Activated naive CD8-positive, alpha-beta T cell treated with anti-CD3 and anti-CD28 coated beads, Interleukin-2, amount 50 U/mL, for 16 hours (primary cell): ENCODE measurements at regions not wholly inside any gene's neighbourhood (a gene's known extent, or its start where the extent isn't known, plus 50 kb on each side); places are given as distances from the start of the nearest gene placed in this dataset.

ENCODE experiments used
- DNase-seq: peaks from one replicate; pipeline ENCODE4 v3.0.0-alpha.2; 2020; ENCODE audit warnings: low read depth, low spot score

- no peak for DNase-seq
Measured at GRCh38 chr22:48715511-48715910, 1112.2 kb downstream of the BRD1 start.

- DNase-seq: no peak
Measured at GRCh38 chr22:48714231-48714630, 1113.4 kb downstream of the BRD1 start.

GRCh38 chr22:48713272-48714205 is 1114.1 kb downstream of the BRD1 start:
- no peak for DNase-seq

- DNase-seq: no peak
Measured at GRCh38 chr22:48712558-48713271, 1115.0 kb downstream of the BRD1 start.

GRCh38 chr22:48711669-48712068 is 1116.0 kb downstream of the BRD1 start:
- DNase-seq: no peak

- DNase-seq: no peak
Measured at GRCh38 chr22:48711031-48711431, 1116.6 kb downstream of the BRD1 start.

- DNase-seq: no peak
Measured at GRCh38 chr22:48710410-48710809, 1117.3 kb downstream of the BRD1 start.

GRCh38 chr22:48709976-48710375 is 1117.7 kb downstream of the BRD1 start:
- DNase-seq: no peak

GRCh38 chr22:48709453-48709852 is 1118.2 kb downstream of the BRD1 start:
- no peak for DNase-seq

- DNase-seq: no peak
Measured at GRCh38 chr22:48708558-48709245, 1119.0 kb downstream of the BRD1 start.

GRCh38 chr22:48707763-48708557 is 1119.7 kb downstream of the BRD1 start:
- no peak for DNase-seq

- DNase-seq: no peak
Measured at GRCh38 chr22:48706934-48707762, 1120.5 kb downstream of the BRD1 start.

- no peak for DNase-seq
Measured at GRCh38 chr22:48705917-48706605, 1121.6 kb downstream of the BRD1 start.

GRCh38 chr22:48705159-48705916 is 1122.3 kb downstream of the BRD1 start:
- DNase-seq: no peak

- DNase-seq: no peak
Measured at GRCh38 chr22:48704335-48704734, 1123.3 kb downstream of the BRD1 start.

- no peak for DNase-seq
Measured at GRCh38 chr22:48703265-48703941, 1124.3 kb downstream of the BRD1 start.

GRCh38 chr22:48702573-48703264 is 1125.0 kb downstream of the BRD1 start:
- DNase-seq: no peak
